NCI-H2171 (cell line): ENCODE measurements at regions not wholly inside any gene's neighbourhood (a gene's known extent, or its start where the extent isn't known, plus 50 kb on each side); places are given as distances from the start of the nearest gene placed in this dataset.

Experiments used
- DNase-seq: peaks from one replicate; lab custom pipeline; 2025; lab: John Stamatoyannopoulos, UW

DNA sequence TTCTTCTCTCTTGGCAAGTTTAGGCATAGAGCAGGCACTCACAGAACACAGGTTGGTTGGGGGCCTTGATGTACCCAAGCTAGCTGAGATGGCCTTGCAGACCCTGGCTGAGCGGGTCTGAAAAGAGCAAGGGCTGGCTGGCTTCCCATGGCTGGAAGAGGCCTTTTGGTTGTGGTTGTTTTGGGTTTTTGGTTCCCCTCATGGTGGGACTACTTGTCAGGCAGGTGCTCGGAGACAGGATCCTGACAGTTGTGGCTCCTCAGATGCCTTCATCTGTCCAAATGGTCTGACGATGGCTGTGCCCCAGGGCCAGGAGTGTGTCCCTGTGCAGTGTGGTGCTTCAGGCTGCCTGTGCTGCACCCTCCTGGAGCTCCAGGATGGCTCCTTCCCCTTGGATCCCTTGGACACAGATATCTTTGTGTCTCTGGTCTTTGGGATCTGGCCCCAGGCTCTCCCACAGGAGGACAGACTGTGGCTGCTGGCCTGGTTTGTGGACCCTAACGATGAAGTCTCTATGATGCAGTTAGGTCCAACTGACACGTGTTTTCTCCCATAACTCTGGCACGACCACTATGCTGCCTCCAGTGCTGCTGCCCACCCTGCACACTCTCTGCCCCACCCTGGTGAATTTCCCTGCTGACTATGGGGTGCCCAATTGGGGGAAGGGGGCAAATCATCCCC lies 321.5 kb upstream of the ZNF32 start:
- no peak for DNase-seq

DNA sequence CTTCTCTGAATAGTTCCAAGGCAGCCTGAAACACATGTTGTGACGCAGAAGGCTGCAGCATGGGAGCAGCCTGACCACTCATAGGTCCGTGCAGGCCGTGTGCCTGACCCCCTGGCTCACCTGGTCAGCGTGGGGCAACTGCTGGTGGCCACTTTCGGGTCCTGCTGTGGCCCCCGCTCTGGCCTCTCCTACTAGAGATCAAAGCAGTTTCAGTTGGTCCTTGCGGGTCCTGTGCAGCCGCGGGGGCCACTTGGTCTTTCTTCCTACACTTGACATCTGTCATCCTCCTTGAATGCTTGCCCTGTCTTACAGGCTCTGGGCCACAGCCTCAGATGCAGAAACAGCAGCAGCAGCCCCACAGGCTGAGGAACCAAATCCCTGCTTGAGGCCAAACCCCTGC lies 320.8 kb upstream of the ZNF32 start:
- DNase-seq, result no peak

DNA sequence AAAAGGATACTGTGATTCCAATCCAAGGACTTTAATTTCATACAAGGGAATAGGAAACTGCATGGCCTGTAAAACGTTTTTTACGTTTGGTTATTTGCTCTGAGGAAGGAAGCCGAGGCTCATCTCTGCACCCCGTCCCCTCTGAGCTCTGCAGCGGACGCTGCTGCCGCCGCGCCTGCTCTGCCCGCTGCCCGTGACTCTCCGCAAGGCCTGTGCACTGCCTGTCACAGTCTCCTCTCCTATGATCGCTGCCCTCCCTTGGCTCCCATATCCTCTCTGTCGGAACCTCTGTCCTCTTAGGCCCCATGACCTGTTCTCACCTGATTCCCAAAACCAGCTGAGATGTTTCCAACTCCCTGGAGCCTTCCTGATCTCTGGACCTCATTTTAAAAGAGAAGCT lies 320.3 kb upstream of the ZNF32 start:
- no peak for DNase-seq

DNA sequence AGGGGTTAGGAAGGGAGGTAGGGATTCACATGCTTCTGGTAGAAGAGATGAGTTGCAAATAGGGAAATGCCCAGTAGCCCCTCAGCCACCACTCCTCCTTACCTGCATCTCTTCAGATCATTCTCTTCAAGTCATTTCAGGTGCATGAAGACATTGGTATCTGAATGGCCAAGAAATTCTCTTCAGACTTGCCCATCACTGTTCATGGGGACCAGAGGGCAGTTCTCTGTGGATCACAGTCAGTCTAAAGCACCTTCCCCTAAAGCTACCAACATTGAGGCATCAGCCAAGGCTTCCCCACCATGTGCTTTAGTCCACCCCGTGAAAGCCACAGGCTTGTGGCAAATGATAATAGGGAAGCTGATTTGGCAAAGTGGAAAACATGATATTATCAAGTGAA lies 319.4 kb upstream of the ZNF32 start:
- DNase-seq, result no peak

DNA sequence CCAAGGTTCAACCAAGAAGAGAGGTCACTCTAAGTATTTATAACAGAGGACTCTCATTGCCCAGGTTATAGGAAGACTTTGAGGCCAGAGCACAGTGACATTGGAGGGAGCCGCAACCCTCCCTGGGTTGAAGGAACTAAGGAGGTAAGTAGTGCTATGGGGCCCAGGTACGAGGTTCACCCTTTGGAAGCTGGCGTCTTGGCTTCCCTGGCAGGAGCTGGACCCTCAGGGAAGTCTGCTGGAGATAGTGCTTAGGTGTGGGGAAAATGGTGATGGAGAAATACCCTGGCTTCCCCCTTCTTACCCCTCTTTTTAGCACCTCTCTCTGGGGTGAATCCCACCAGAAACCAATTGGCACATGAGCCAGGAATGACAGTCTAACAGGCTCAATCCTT lies 317.9 kb upstream of the ZNF32 start:
- DNase-seq, result no peak

DNA sequence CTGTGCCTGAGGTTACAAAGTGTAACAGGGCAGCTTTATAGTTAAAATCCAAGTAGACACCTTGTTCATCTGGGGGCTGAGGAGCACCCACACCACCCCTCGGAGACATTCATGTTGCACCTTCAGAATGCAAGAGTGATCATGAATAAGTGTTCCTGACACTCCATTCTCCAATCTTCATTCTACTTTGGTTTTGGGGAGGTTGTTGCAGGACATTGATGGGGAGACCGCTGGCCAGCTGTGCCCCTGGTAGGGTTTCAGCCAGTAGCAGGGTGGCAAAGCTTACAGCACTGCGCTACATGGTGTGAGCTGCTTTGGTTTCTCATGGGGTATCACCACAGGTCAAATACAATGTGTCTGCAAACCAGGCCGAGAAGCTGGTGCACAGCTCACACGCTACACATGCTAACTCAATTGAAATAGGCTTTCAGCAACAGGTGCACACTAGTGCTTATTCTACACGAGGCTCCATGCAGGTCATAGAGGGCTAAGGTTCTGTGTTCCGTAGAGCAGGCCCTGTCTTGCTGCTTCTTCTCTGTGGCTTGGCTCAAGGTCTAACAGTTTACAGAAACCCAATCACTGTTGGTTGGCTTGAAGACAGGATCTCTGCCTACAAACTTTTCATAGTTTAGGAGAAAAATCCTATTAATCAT lies 317.4 kb upstream of the ZNF32 start:
- DNase-seq, result no peak

DNA sequence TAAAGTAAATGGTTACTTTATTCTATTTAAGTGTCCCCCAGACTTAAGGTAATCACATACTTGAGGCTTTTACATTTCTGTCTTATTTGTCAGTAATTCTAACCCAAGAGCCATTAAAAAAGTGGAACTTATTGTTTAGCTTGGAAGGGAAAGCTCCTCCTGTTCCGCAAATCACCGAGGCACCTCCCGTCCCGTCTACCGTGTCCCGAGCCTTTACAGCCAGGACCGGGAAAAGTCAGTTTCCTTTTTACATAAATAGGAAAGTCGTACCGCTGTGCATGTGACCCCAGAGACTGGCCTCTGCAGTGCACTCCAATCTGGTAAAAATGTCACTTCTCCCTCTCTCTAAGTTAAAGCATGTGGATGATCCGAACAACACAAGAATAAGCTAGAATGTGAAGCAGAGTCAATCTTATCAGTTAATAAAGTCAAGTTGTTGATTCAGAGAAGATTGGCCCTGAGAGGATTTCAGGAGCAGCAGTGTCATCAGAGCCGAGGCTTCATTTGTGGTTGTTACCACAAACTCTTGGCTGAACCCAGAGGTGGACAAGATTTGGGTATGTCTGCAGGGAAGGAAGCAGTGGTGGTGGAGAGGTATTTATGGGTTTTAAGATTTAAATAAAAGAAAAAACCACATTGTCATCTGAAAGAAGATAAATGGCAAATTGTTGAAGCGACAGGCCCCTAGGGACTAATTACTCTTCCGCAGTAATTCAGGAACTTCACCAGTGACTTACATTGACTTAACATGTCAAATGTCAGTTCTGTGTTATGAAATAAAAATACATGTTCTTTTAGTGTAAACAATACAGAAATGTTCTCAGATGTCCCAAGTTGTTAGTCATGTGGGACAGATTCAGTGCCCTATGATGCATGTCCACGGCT lies 316.6 kb upstream of the ZNF32 start:
- no peak for DNase-seq

DNA sequence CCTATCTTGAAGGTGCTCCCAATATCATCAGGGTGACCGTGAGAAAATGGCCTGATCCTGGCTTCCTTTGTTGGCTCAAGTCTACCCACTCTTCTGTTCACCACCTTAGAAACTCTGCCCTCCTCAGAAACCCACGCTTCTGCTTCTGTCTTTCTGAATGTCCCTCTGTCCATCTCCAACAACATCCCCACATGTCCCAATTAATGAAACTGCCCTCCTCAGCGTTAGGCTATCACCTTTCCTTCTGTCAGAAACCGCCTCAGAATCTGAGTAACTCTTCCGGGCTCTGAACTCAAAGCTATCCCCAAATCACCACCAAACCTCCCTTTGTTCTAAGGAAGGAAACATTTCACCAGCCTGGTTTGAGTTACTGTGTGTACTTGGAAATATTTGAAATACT lies 315.8 kb upstream of the ZNF32 start:
- no peak for DNase-seq

DNA sequence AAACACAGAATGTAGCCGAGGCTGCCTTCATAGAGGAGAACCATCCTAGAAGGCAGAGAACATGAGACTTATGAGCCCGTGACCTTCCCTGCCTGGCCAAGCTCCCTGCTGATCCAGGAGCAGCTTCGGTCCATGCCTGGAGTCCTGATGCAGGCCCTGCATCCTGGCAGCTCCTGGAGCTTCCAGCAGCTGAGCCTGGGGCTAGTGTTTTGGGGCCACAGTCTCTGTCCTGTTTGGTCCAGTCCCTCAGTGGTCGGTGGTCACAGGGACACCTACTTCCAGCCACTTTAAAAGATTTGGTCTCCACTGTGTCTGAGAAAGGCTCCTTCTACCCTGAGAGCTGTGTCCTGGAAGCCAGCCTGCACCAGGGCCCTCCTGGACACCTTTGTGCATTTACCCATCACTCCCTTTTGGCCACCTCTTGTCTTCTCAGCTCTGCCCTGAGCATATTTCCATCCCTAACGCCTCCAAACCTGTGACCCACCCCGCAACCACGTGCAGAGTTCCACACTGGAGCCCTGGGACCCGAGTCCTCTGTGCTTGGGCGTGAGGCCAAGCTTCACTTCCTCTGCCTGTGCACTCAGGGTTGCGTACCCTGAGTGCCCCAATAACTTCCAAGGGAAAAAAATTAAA lies 315.2 kb upstream of the ZNF32 start:
- DNase-seq, result no peak

DNA sequence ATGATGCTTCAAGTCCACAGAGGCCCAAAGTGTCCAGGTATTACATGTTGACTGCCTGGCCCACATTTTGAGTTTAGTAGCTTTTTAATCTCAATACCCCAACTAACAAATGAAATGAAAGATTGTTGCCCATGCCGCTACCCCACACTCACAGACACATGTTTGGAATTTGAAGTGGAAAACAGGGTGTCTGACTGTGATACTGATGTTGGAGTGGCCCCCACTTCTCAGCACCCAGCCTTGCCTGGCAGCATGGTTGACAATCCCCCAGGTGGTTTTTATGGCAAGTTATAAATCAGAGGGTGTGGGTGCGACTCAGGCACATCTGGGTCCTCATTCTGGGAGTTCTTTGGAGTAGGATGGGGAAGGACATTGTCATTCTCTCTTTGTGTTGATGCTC lies 314.7 kb upstream of the ZNF32 start:
- DNase-seq, result no peak

DNA sequence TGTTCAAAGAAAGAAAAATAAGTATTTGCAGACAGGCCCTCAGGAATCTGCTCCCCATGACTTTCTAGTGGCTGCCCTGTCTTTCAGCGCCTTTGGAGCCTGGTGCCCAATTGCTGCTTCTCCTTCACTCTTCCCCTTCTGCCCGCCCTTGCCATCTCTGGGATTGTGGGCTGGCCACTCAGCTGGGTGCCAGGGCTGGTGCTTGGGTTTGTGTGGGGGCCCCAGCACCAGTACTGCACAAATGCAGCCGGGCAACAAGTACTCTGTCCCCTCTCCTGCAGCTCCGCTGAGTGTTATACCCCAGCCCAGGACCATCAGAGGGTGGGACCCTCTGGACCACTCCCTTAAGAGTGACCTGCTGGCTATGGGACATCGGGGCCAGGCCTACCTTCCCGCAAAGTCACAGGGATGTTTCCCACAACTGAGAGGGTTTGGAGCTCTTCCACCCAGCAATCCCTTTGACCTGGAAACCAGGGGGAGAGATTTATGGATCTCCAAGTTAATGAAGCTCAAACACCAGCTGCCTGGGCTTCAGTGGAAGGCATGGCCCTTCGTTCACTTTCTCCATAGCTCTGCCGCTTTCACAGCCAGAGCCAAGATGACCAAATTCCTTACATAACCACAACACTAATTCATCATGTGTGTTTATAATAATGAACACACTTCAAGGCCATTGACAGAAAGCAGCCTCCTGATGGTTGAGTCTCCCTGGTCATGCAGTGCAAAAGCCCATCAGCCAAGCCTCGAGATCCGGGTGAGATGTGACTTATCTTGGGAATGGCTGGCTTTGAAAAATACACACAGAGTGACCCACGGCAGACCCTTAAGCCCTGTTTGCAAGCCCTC lies 313.9 kb upstream of the ZNF32 start:
- DNase-seq, result no peak

DNA sequence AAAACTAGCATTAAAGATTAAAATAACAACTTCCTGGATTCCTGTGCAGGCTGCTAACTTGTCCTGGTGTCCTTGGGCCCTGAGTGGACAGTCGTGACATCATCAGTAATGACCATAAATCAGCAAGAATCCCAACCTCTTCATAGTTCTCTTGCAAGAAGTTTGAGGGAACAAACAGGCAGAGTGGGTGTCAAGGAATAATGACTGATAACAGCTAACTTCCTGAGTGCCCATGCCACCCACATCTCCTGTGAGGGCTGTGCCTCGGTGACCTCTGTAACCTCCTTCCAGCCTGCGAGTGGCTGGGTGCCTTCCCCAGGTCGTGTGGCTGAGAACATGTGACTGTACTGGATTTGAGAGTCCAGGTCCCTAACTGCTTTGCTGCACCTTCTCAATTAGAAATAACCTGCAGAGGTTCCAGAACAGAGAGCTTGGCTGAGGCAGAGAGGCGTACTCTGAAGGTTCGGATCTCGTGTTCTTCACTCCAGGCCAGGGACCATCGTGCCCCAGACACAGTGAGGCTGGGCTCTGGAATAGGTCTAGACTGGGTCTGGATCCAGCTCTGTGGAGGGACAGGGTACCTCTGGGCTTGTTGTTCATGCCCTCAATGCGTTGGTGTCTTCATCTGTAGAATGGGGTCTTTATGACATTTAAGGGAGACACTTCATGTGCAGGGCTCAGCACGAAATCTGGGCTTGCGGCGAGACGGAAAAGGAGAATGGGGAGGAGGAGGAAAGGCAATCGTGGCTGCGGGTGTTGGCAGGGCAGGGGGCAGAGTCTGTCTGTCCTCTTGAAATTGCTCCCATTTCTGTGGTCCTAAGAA lies 313.1 kb upstream of the ZNF32 start:
- no peak for DNase-seq

DNA sequence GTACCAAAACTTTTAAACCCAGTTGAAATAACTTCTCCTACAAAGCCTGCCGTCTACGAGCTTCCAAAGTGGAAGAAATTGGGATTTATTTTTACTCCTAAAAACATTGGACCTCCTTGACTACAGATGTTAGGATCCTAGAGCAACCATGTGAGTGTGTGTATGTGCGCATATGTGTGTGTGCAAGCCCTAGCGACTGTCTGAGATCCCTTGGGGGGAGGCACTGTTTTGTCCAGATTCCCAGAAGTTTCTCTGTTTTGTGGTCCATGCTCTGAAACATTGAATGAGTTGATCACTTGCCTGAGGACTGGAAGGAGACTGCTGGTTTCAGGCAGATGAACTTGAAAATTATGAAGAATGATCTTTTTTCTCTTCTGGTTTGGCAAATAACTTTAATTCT lies 312.3 kb upstream of the ZNF32 start:
- no peak for DNase-seq

DNA sequence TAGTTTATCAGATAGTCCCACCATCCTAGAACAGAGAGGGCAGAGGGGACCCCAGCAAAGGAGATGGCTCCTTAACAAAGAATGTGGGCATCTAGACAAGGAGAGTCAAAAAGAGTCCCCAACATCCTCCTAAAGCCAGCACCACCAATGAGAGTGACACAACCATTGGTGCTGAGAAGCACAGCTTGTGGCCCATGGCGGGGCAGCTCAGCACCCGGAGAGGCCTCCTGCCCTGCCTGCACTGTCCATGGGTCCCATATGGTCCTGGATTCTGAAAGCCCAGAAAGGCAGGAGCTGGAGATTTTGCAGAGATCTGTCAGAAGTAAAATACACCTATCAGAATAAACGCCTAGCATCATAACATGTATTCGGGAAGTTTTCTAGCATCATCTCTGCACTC lies 311.8 kb upstream of the ZNF32 start:
- DNase-seq, result no peak

DNA sequence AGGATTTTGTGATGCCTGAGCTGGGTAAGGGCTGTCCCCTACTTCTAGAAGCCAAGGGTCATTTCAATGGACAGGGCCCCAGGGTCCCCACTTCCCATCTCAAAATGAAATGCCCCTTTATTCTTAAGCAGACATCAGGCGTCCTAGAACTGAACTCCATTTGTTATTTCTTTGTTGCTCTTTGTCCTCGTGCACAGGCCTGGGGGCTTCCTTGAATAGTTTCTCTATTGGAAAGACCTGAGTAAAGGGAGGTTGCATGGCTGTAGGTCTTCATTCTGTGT lies 311.4 kb upstream of the ZNF32 start:
- no peak for DNase-seq

DNA sequence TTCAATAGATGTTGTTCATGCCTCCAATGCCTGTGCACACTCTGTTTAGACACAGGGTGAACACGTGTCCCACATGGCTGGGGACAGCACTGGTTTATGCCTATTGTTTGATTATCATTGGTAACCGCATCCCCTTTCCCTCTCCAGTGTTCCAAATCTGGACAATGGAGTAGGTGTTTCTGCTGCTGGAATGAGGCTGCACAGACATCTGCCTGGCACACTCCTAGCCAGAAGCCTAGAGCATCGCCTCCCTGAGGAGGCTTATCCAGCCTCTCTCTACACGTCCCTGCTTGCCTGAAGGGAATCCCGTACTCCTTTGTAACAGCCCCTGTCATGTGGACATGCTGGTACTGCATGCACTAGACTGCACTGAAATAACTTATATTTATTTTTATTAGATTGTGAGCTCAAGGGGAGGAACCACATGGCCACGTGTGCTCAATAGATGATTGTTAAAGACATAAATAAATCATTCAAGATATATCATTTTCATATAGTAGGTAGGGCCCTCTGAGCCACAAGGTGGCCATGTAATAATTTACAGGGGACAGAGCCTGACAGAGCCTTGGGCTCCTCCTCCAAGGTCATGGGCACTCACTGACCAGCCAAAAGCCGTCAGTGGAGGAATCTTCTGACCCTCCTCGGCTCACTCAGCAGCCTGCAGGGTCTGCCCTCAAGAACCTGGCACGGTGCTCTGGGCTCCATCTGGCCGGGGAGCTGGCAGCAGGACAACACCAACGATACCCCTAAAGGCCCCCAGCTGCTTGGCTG lies 310.9 kb upstream of the ZNF32 start:
- DNase-seq, result no peak

DNA sequence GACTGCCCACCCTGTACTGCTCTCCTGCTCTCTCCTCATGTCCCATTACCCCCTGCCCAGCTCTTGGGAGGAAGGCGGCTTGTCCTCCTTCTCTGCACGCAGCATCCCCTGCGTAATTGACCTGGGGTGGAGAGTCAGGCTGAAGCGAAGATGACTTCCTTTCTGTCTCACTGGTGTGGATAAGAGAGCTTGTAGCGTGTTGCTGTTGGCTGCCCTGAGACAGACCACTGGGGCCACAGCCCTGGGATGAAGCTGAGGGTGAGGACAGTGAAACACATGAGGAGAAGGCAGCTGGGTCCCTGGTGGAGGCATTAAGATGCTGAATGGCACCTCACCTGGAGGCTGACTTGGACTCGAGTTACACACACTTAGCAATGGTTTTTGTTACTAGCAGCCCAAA lies 310.3 kb upstream of the ZNF32 start:
- no peak for DNase-seq

DNA sequence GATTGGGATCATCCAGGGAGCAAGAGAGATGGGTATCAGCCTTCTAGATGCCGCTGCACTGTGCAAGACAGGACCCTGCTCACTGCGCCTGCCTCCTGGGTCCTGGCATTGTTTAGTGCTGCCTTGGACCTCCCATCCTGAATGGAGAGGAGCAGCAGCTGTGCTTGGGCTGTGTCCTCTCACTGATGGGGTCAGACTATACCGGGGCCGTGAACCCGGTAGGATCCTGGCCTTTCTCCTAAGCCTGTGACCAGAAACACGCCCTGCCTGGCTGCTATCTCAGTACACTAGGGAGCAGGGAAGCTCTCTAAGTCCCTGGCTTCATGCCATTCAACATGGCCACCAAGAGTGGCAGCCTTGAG lies 309.4 kb upstream of the ZNF32 start:
- DNase-seq, result no peak

DNA sequence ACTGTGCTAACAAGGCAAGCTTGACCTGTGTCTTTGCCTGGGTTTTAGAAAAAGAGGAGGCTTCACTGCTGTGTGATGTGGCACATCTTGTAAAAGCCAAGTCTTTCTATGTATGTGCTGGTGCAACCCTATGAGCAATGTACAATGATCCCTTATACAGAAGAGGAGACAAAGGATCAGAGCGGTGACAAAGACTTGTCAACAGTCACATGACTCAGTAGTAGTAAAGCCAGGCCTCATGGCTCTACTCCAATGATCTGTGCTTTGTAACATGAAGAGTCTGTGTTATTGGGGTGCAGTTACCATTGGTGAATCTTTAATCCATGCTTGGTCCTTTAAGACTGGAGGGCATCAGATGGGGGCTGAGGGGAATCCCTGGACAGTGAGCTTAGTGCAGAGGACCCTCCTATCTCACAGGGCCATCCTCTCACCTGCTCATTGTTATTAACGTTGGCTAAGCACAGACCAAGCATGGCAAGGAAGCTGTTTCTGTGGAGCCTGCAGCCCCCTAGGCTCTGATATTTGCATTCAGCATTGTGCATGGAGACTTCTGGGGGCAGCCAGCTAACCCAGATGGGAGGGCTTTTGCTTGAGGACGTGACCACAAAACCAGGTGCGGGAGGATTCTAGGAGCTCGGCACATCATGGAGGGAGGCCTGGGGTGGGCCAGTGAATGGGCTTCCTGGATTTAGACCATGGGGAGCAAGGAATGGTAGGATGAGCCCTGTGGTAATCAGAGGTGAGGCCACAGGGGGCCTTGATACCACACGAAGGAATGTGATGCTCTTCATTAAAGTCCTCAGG lies 308.8 kb upstream of the ZNF32 start:
- DNase-seq, result no peak

DNA sequence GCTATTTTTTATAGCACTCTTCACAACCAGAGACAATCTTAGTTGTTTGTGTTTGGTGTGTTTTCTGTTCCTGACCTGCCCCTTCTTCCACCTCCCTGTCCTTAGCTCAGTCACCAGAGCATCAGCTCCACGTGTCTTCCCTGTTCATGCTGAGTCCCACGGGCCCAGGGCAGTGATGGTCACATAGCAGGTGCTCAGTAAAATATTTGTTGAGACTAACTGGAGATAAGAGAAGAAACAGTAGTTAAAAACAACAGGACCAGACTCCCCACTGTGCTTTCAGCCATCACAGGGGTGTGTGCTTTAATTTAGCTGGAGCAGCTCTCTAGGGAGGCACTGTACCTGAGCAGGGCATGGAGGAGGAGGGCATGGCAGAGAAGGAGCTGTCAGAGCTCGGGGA lies 307.3 kb upstream of the ZNF32 start:
- no peak for DNase-seq
